HCT116 (cell line): ENCODE measurements at regions not wholly inside any gene's neighbourhood (a gene's known extent, or its start where the extent isn't known, plus 50 kb on each side); places are given as distances from the start of the nearest gene placed in this dataset.

Experiments used
- ATAC-seq: fragments of 200-7000 bp; cut with Tn5 transposase; 2 replicates; pipeline ENCODE4 v1.9.1; 2020; ENCODE audit warnings: mild to moderate bottlenecking, moderate library complexity
- BruUV-seq: library from RNA; stranded (reverse); fragments of 400-500 nt; replicated peaks from 2 replicates; lab custom pipeline; 2021; lab: Mats Ljungman, UMichigan
- CTCF ChIA-PET: fragments of 300-600 bp; sonication (Branson Sonifier 250); formaldehyde crosslinking; loops from one replicate; lab custom pipeline; 2021; ENCODE audit warnings: antibody characterized with exemption; lab: Charles Lee
- POLR2A ChIA-PET: fragments of 300-600, 350-600 bp; sonication (Branson Sonifier 250); formaldehyde crosslinking; loops from one replicate; lab custom pipeline; 2021; ENCODE audit warnings: antibody characterized with exemption; lab: Charles Lee
- RAD21 ChIA-PET, 2 experiments: fragments of 300-600 bp; sonication (Branson Sonifier 250); formaldehyde crosslinking; loops; one replicate each; lab custom pipeline; 2023; ENCODE audit warnings: low total read pairs in 2 of 2; ENCODE audit not compliant: uncharacterized antibody in 2 of 2, unreplicated experiment in 2 of 2, low non-redundant PET in 1 of 2; lab: Charles Lee
- DNase-seq: peaks from one replicate; pipeline ENCODE4 v3.0.0-alpha.2; 2010; ENCODE audit warnings: low read depth, low spot score
- H2AFZ ChIP-seq: fragments of 200-600 bp; shearing (Covaris generic), sonication (generic); 2 replicates; pipeline ENCODE4 v1.6.1; 2017; ENCODE audit warnings: low read depth, mixed run types, mixed read lengths, antibody characterized with exemption, low read length; ENCODE audit not compliant: poor library complexity, severe bottlenecking
- H3K27ac ChIP-seq: 2 replicates; pipeline ENCODE4 v1.5.1; 2012; ENCODE audit warnings: low read depth, low read length
- H3K27me3 ChIP-seq: fragments of 200-600 bp; sonication (generic); 2 replicates; pipeline ENCODE4 v1.6.1; 2016; ENCODE audit warnings: mixed run types, low read length, mixed read lengths; ENCODE audit not compliant: insufficient read depth
- H3K36me3 ChIP-seq, 2 experiments: fragments of 200-500 bp in 1 of 2; fragments of 200-600 bp in 1 of 2; sonication (Bioruptor generic) in 1 of 2; sonication (generic) in 1 of 2; 2 replicates each; pipeline versions ENCODE4 v1.5.1 to v1.6.1; 2014 to 2016; ENCODE audit warnings: low read length in 2 of 2, inconsistent platforms in 1 of 2, mixed read lengths in 1 of 2, mixed run types in 1 of 2; ENCODE audit not compliant: insufficient read depth in 2 of 2, control insufficient read depth in 1 of 2
- H3K4me1 ChIP-seq, 2 experiments: fragments of 200-600 bp in 1 of 2; sonication (generic) in 1 of 2; 2 replicates each; pipeline versions ENCODE4 v1.5.1 to v1.6.1; 2012 to 2017; ENCODE audit warnings: low read length in 2 of 2, inconsistent platforms in 1 of 2, mild to moderate bottlenecking in 1 of 2, mixed read lengths in 1 of 2, mixed run types in 1 of 2, moderate library complexity in 1 of 2; ENCODE audit not compliant: insufficient read depth in 2 of 2, control insufficient read depth in 1 of 2
- H3K4me2 ChIP-seq: fragments of 200-600 bp; sonication (generic); 2 replicates; pipeline ENCODE4 v1.6.1; 2017; ENCODE audit warnings: mixed run types, low read length, mixed read lengths
- H3K4me3 ChIP-seq, 2 experiments: fragments of 200-600 bp in 1 of 2; sonication (generic) in 1 of 2; replicated peaks in 1 of 2; 2 replicates each; pipeline ENCODE4 v1.5.1; 2011 to 2016; ENCODE audit warnings: low read length in 2 of 2, control low read depth in 1 of 2, low read depth in 1 of 2, mild to moderate bottlenecking in 1 of 2, mixed read lengths in 1 of 2, mixed run types in 1 of 2
- H3K79me2 ChIP-seq: fragments of 200-600 bp; sonication (generic); 2 replicates; pipeline ENCODE4 v1.6.1; 2017; ENCODE audit warnings: mild to moderate bottlenecking, mixed run types, low read length, moderate library complexity, mixed read lengths; ENCODE audit not compliant: insufficient read depth
- H3K9ac ChIP-seq: fragments of 200-600 bp; sonication (generic); 2 replicates; pipeline ENCODE4 v1.6.1; 2016; ENCODE audit warnings: low read length, mixed read lengths
- H3K9me2 ChIP-seq: fragments of 200-600 bp; sonication (generic), shearing (Covaris generic); 2 replicates; pipeline ENCODE4 v1.6.1; 2017; ENCODE audit warnings: mixed run types, mild to moderate bottlenecking, moderate library complexity; ENCODE audit not compliant: insufficient read depth
- H3K9me3 ChIP-seq, 2 experiments: fragments of 200-500 bp in 1 of 2; fragments of 200-600 bp in 1 of 2; sonication (Bioruptor generic) in 1 of 2; sonication (generic) in 1 of 2; 2 replicates each; pipeline ENCODE4 v1.6.1; 2014 to 2017; ENCODE audit warnings: low read length in 2 of 2, mixed read lengths in 2 of 2, inconsistent platforms in 1 of 2, low read depth in 1 of 2, mild to moderate bottlenecking in 1 of 2, mixed run types in 1 of 2, moderate library complexity in 1 of 2; ENCODE audit not compliant: control insufficient read depth in 1 of 2, insufficient read depth in 1 of 2
- H4K20me1 ChIP-seq: fragments of 200-600 bp; sonication (generic), shearing (Covaris generic); 2 replicates; pipeline ENCODE4 v1.6.1; 2017; ENCODE audit warnings: mixed run types, mild to moderate bottlenecking, moderate library complexity; ENCODE audit not compliant: insufficient read depth
- CBX3 ChIP-seq: IDR thresholded peaks from 2 replicates; pipeline ENCODE4 v1.6.1; 2012; ENCODE audit warnings: low read depth
- FOSL1 ChIP-seq: IDR thresholded peaks from 2 replicates; pipeline ENCODE4 v1.6.1; 2012; ENCODE audit warnings: low read depth
- JUND ChIP-seq: IDR thresholded peaks from 2 replicates; pipeline ENCODE4 v1.6.1; 2012
- RAD21 ChIP-seq: IDR thresholded peaks from 2 replicates; pipeline ENCODE4 v1.6.1; 2012; ENCODE audit warnings: low read depth, mild to moderate bottlenecking
- SRF ChIP-seq: IDR thresholded peaks from 2 replicates; pipeline ENCODE4 v1.6.1; 2012; ENCODE audit warnings: low read depth
- YY1 ChIP-seq: IDR thresholded peaks from 2 replicates; pipeline ENCODE4 v1.6.1; 2011; ENCODE audit warnings: low read length, low read depth, moderate library complexity, mild to moderate bottlenecking; ENCODE audit not compliant: insufficient replicate concordance; ENCODE audit errors: extremely low read depth
- ZFX ChIP-seq: fragments of 450-650 bp; IDR thresholded peaks from 2 replicates; pipeline ENCODE4 v1.6.1; 2017
- intact Hi-C: fragments of 100-400 bp; cut with micrococcal nuclease; formaldehyde crosslinking; loops from 2 replicates; pipeline ENCODE4 v1.10.0; 2022
- TF ChIP-seq, protein P1 (sequence below): IDR thresholded peaks from 2 replicates; pipeline ENCODE4 v1.6.1; 2011; ENCODE audit warnings: mild to moderate bottlenecking, low read length, moderate library complexity; ENCODE audit not compliant: insufficient replicate concordance; ENCODE audit errors: extremely low read depth
- TF ChIP-seq, protein P2 (sequence below): IDR thresholded peaks from 2 replicates; pipeline ENCODE4 v1.6.1; 2012
- TF ChIP-seq, protein P3 (sequence below): IDR thresholded peaks from 2 replicates; pipeline ENCODE4 v1.6.1; 2012; ENCODE audit warnings: low read depth
- TF ChIP-seq, protein P4 (sequence below), 3 experiments: fragments of 200-600 bp in 1 of 3; sonication (generic) in 1 of 3; IDR thresholded peaks in 2 of 3; conservative IDR thresholded peaks in 1 of 3; 2 replicates each; pipeline ENCODE4 v1.5.1; 2012 to 2017; ENCODE audit warnings: low read depth in 2 of 3, low read length in 2 of 3, antibody characterized with exemption in 1 of 3, borderline replicate concordance in 1 of 3, control low read depth in 1 of 3, mild to moderate bottlenecking in 1 of 3, mixed read lengths in 1 of 3, mixed run types in 1 of 3, moderate library complexity in 1 of 3; ENCODE audit not compliant: insufficient read depth in 1 of 3

DNA sequence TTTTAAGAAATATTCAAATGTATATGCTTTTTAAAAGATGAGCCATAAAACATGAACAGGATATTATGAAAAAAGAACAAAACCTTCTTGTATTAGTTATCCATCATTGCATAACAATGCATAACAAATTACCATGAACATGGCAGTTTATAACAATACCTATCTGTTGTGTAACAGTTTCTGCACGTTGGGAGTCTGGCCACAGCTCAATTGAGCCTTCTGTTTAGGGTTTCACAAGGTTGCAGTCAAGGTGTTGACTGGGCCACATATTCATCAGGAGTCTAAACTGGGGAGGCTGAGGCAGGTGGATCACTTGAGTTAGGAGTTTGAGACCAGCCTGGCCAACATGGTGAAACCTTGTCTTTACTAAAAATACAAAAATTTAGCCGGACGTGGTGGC is 149.4 kb upstream of the SMLR1 start:
- ChIA-PET POLR2A (no interaction called here), CTCF (no interaction called here), RAD21 (no interaction called here)
- DNase-seq: no peak
- Histone ChIP-seq H3K4me2 (no peak overlapping the region), H3K4me3 (no peak overlapping the region), H3K4me1 (peaks cover 7% of the 10 kb centered on the region in 2 experiments; a peak in 3 of 4 replicates), H3K9me3 (no peaks in the 10 kb centered on the region), H3K9ac (no peak overlapping the region), H3K79me2 (no peaks in the 10 kb centered on the region), H3K36me3 (no peaks in the 10 kb centered on the region), H3K9me2 (no peaks in the 10 kb centered on the region), H3K27me3 (no peaks in the 10 kb centered on the region), H4K20me1 (no peaks in the 10 kb centered on the region), H3K27ac (no peak overlapping the region), H2AFZ (no peak overlapping the region)
- ATAC-seq: no peak
- intact Hi-C loops: loop anchor here (5.0 kb wide), 1 partner anchor 355 kb away; no protein-coding TSS in a partner anchor
- BruUV-seq: no TSS peak
- TF ChIP-seq, protein P1, sequence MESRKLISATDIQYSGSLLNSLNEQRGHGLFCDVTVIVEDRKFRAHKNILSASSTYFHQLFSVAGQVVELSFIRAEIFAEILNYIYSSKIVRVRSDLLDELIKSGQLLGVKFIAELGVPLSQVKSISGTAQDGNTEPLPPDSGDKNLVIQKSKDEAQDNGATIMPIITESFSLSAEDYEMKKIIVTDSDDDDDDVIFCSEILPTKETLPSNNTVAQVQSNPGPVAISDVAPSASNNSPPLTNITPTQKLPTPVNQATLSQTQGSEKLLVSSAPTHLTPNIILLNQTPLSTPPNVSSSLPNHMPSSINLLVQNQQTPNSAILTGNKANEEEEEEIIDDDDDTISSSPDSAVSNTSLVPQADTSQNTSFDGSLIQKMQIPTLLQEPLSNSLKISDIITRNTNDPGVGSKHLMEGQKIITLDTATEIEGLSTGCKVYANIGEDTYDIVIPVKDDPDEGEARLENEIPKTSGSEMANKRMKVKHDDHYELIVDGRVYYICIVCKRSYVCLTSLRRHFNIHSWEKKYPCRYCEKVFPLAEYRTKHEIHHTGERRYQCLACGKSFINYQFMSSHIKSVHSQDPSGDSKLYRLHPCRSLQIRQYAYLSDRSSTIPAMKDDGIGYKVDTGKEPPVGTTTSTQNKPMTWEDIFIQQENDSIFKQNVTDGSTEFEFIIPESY: no peak
- TF ChIP-seq SRF: no peak
- no peak for TF ChIP-seq RAD21
- no peak for TF ChIP-seq YY1
- no peak for TF ChIP-seq CBX3
- TF ChIP-seq JUND: no peak
- TF ChIP-seq, protein P2, sequence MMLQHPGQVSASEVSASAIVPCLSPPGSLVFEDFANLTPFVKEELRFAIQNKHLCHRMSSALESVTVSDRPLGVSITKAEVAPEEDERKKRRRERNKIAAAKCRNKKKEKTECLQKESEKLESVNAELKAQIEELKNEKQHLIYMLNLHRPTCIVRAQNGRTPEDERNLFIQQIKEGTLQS: no peak

DNA sequence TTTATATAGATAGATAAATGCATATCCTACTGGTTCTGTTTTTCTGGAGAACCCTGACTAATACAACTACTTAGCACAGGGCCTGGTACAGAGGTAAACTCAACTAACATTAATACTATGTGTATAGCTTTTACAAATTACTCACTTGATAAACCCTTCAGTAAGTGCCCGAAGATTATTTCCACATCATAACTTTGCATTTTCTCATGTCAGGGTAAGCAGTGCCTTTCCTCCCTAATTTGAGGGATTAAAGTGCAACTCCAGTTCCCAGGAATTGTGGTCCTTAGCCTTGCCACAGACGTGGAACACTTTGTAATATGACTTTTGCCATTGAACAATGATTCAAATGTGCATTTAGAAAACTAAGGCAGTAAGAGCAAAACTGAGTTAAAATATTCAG is 147.5 kb upstream of the SMLR1 start:
- H3K9ac ChIP-seq: no peak overlapping the region
- no peaks in the 10 kb centered on the region for H3K9me2 ChIP-seq
- no peaks in the 10 kb centered on the region for H4K20me1 ChIP-seq
- BruUV-seq: no TSS peak
- CTCF ChIA-PET: interaction anchor here (0.7 to 1.5 kb wide), 2 partner anchors 14 to 19 kb away, joined by 3 read pairs; no protein-coding TSS in a partner anchor
- H3K36me3 ChIP-seq: no peaks in the 10 kb centered on the region
- no peak overlapping the region for H3K4me2 ChIP-seq
- H3K79me2 ChIP-seq: no peaks in the 10 kb centered on the region
- ATAC-seq (no peak), DNase-seq (no peak)
- no peak for TF ChIP-seq JUND
- no peak for TF ChIP-seq FOSL1
- no peak for TF ChIP-seq RAD21
- TF ChIP-seq CBX3: no peak
- TF ChIP-seq, protein P3, sequence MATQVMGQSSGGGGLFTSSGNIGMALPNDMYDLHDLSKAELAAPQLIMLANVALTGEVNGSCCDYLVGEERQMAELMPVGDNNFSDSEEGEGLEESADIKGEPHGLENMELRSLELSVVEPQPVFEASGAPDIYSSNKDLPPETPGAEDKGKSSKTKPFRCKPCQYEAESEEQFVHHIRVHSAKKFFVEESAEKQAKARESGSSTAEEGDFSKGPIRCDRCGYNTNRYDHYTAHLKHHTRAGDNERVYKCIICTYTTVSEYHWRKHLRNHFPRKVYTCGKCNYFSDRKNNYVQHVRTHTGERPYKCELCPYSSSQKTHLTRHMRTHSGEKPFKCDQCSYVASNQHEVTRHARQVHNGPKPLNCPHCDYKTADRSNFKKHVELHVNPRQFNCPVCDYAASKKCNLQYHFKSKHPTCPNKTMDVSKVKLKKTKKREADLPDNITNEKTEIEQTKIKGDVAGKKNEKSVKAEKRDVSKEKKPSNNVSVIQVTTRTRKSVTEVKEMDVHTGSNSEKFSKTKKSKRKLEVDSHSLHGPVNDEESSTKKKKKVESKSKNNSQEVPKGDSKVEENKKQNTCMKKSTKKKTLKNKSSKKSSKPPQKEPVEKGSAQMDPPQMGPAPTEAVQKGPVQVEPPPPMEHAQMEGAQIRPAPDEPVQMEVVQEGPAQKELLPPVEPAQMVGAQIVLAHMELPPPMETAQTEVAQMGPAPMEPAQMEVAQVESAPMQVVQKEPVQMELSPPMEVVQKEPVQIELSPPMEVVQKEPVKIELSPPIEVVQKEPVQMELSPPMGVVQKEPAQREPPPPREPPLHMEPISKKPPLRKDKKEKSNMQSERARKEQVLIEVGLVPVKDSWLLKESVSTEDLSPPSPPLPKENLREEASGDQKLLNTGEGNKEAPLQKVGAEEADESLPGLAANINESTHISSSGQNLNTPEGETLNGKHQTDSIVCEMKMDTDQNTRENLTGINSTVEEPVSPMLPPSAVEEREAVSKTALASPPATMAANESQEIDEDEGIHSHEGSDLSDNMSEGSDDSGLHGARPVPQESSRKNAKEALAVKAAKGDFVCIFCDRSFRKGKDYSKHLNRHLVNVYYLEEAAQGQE: no peak
- TF ChIP-seq, protein P4, sequence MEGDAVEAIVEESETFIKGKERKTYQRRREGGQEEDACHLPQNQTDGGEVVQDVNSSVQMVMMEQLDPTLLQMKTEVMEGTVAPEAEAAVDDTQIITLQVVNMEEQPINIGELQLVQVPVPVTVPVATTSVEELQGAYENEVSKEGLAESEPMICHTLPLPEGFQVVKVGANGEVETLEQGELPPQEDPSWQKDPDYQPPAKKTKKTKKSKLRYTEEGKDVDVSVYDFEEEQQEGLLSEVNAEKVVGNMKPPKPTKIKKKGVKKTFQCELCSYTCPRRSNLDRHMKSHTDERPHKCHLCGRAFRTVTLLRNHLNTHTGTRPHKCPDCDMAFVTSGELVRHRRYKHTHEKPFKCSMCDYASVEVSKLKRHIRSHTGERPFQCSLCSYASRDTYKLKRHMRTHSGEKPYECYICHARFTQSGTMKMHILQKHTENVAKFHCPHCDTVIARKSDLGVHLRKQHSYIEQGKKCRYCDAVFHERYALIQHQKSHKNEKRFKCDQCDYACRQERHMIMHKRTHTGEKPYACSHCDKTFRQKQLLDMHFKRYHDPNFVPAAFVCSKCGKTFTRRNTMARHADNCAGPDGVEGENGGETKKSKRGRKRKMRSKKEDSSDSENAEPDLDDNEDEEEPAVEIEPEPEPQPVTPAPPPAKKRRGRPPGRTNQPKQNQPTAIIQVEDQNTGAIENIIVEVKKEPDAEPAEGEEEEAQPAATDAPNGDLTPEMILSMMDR (IDR thresholded peaks at IDR 0.05 in 2 of 3, conservative IDR thresholded peaks at IDR 0.05 in 1 of 3; ENCODE audit: borderline replicate concordance in 1 of 3, insufficient read depth in 1 of 3, low read depth in 2 of 3, low read length in 2 of 3): no peak
- no peak for TF ChIP-seq ZFX
- TF ChIP-seq, protein P2: no peak
- H3K9me3 ChIP-seq: no peaks in the 10 kb centered on the region
- H2AFZ ChIP-seq: no peak overlapping the region
- POLR2A ChIA-PET: interaction anchor here (0.7 kb wide), 1 partner anchor 386 kb away, joined by 3 read pairs; no protein-coding TSS in a partner anchor
- intact Hi-C loops: loop anchor here (5.0 kb wide), 1 partner anchor 357 kb away; no protein-coding TSS in a partner anchor
- no peaks in the 10 kb centered on the region for H3K27me3 ChIP-seq
- H3K27ac ChIP-seq: no peak overlapping the region
- no peak overlapping the region for H3K4me3 ChIP-seq
- RAD21 ChIA-PET: no interaction called here
- peaks cover 7% of the 10 kb centered on the region in 2 experiments; a peak in 3 of 4 replicates for H3K4me1 ChIP-seq
